ENCODE measurements at regions not wholly inside any gene's neighbourhood (a gene's known extent, or its start where the extent isn't known, plus 50 kb on each side); places are given as distances from the start of the nearest gene placed in this dataset.

DNA sequence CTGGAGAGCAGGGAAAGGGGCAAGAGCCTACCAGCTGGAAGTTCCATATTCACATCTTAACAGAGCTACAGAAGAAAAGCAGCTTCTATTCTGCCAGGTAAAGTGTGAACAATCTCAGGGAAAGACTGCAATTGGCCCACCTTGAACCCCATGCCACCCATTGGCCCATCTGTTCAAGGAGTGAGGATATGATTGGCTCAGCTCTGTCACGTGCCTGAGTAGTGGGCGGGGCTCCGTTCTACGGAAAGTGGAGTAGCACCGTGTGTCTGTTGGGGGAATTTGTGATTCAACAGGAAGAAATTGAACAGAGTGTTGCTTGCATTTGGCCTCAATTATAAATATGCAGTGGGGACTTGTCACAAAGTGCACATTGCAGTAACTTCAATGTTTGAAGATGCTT, 81.8 kb downstream of the MINAR1 start:
- no peak for TF ChIP-seq CTCF (IDR thresholded peaks at IDR 0.05)
- TF ChIP-seq EP300 (IDR thresholded peaks at IDR 0.05; ENCODE audit: low read depth): no peak
- TF ChIP-seq POLR2A (IDR thresholded peaks at IDR 0.05): no peak
- TF ChIP-seq POLR2AphosphoS5 (IDR thresholded peaks at IDR 0.05): no peak
- no peak overlapping the region for H3K27ac ChIP-seq
- in situ Hi-C loops (cut with MboI; ENCODE audit: low pct_ligation_motif_present in 1 of 4, low pct_unique_long_range_greater_than_20kb in 1 of 4, low sequenced_read_pairs in 3 of 4) (no loop called here), intact Hi-C loops (cut with DNase I; ENCODE audit: low total_unique reads) (no loop called here)
- DNase-seq: no peak
- no peaks in the 10 kb centered on the region for H3K4me1 ChIP-seq
- no peaks in the 10 kb centered on the region for H3K36me3 ChIP-seq
- no peak overlapping the region for H3K4me3 ChIP-seq
- H3K27me3 ChIP-seq: no peaks in the 10 kb centered on the region
- 86% methylated on average over 5 of the region's 5 CpGs; no CpG with 5 or more reads in 1 of the 2 donors for WGBS, 2 donors (ENCODE audit: low coverage in 1 of 2)
- no peaks in the 10 kb centered on the region for H3K9me3 ChIP-seq

GRCh38 chr15:79515300-79516027, 83.3 kb downstream of the MINAR1 start:
- Histone ChIP-seq H3K4me3 (no peak overlapping the region), H3K9me3 (no peaks in the 10 kb centered on the region), H3K4me1 (no peaks in the 10 kb centered on the region), H3K36me3 (no peaks in the 10 kb centered on the region), H3K27ac (no peak overlapping the region), H3K27me3 (no peaks in the 10 kb centered on the region)
- no peak for DNase-seq
- intact Hi-C loops (cut with DNase I; ENCODE audit: low total_unique reads): no loop called here
- in situ Hi-C loops (cut with MboI; ENCODE audit: low pct_ligation_motif_present in 1 of 4, low pct_unique_long_range_greater_than_20kb in 1 of 4, low sequenced_read_pairs in 3 of 4): no loop called here
- WGBS, 2 donors (ENCODE audit: low coverage in 1 of 2): 70 to 82% methylated on average over 7 of the region's 7 CpGs
- TF ChIP-seq EP300 (IDR thresholded peaks at IDR 0.05; ENCODE audit: low read depth) (no peak), CTCF (IDR thresholded peaks at IDR 0.05) (no peak), POLR2AphosphoS5 (IDR thresholded peaks at IDR 0.05) (no peak), POLR2A (IDR thresholded peaks at IDR 0.05) (no peak)

GRCh38 chr15:79516155-79516554, 84.0 kb downstream of the MINAR1 start:
- no peak overlapping the region for H3K27ac ChIP-seq
- H3K27me3 ChIP-seq: no peaks in the 10 kb centered on the region
- no peak for DNase-seq
- intact Hi-C loops (cut with DNase I; ENCODE audit: low total_unique reads): no loop called here
- WGBS, 2 donors (ENCODE audit: low coverage in 1 of 2): 63% methylated on average over 3 of the region's 3 CpGs; no CpG with 5 or more reads in 1 of the 2 donors
- H3K4me1 ChIP-seq: no peaks in the 10 kb centered on the region
- H3K9me3 ChIP-seq: no peaks in the 10 kb centered on the region
- no peak overlapping the region for H3K4me3 ChIP-seq
- in situ Hi-C loops (cut with MboI; ENCODE audit: low pct_ligation_motif_present in 1 of 4, low pct_unique_long_range_greater_than_20kb in 1 of 4, low sequenced_read_pairs in 3 of 4): no loop called here
- TF ChIP-seq POLR2A (IDR thresholded peaks at IDR 0.05) (no peak), CTCF (IDR thresholded peaks at IDR 0.05) (no peak), EP300 (IDR thresholded peaks at IDR 0.05; ENCODE audit: low read depth) (no peak), POLR2AphosphoS5 (IDR thresholded peaks at IDR 0.05) (no peak)
- H3K36me3 ChIP-seq: no peaks in the 10 kb centered on the region

- in situ Hi-C loops (cut with MboI; ENCODE audit: low pct_ligation_motif_present in 1 of 4, low pct_unique_long_range_greater_than_20kb in 1 of 4, low sequenced_read_pairs in 3 of 4) (no loop called here), intact Hi-C loops (cut with DNase I; ENCODE audit: low total_unique reads) (no loop called here)
- no peaks in the 10 kb centered on the region for H3K4me1 ChIP-seq
- no peaks in the 10 kb centered on the region for H3K9me3 ChIP-seq
- H3K27me3 ChIP-seq: no peaks in the 10 kb centered on the region
- H3K36me3 ChIP-seq: no peaks in the 10 kb centered on the region
- TF ChIP-seq POLR2A (IDR thresholded peaks at IDR 0.05) (no peak), CTCF (IDR thresholded peaks at IDR 0.05) (no peak), EP300 (IDR thresholded peaks at IDR 0.05; ENCODE audit: low read depth) (no peak)
- H3K27ac ChIP-seq: no peak overlapping the region
- DNase-seq: no peak
- WGBS, 2 donors (ENCODE audit: low coverage in 1 of 2): 64 to 77% methylated on average over 3 of the region's 3 CpGs
- H3K4me3 ChIP-seq: no peak overlapping the region
These were observed 84.5 kb downstream of the MINAR1 start for GRCh38 chr15:79516646-79517045.
